GM21737 (cell line): ENCODE measurements at regions not wholly inside any gene's neighbourhood (a gene's known extent, or its start where the extent isn't known, plus 50 kb on each side); places are given as distances from the start of the nearest gene placed in this dataset.

Experiments
- ATAC-seq: cut with Tn5 transposase; IDR thresholded peaks from one replicate; pipeline ENCODE4 v1.9.1; 2021; ENCODE audit warnings: mild to moderate bottlenecking, moderate library complexity; ENCODE audit not compliant: unreplicated experiment

DNA sequence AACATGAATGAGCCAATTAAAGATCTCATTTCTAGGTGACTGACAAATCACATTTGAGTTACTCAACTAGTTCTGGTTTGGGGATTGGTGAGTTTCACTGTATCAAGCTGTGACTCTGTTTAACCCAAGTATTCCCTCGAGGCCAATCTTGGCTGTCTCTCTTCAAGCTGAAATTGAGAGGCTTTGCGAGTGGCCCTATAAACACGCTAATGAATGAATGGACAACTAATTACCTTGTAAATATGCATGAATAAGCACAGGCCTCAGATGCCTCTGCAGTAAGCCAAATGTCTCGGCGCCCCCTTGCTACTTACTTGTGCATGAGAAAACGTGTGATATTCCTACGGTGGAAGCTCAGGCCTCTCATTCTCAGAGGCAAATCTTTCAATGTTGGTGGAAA lies 450.3 kb upstream of the PSMD7 start:
- ATAC-seq, result no peak

GRCh38 chr16:73846007-73846330 lies 450.6 kb upstream of the PSMD7 start:
- no peak for ATAC-seq

GRCh38 chr16:73845238-73846006 lies 451.2 kb upstream of the PSMD7 start:
- no peak for ATAC-seq

DNA sequence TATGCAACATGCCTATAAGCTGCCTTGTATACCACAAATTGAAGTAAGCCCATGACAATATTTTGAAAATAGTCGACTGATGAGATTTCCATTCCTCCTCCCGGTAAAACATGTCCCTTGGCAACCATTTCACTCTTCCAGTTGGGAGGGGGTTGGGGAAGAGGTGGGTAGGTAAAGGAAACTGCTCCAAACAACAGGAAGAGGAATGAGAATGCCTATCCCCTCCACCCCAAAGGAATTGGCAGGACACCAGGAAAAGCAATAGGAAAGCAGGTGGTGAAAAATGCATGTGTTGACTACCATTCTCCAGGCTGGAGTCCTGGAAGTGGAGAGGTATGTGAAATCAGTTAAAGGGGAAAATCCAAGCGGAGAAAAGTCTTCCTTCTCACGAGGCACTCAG lies 455.9 kb upstream of the PSMD7 start:
- no peak for ATAC-seq

DNA sequence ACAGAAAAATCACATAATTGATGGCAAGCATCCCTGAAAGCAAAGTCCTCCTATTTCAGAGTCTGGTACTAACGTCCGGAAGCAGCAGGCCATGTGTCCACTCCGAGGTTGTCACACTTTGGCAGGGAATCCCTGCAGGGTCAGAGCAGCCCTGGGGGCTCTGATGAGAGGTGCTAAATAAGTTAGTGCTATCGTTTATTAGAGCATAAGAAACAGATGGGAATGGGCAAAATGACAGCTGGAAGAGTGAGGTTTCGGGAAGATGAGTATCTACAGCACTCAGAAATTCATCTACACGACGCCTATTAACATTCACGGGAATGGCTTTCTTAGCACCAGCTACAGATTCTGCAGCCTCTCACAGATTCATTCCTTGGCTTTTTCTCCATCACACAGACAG lies 465.4 kb upstream of the PSMD7 start:
- ATAC-seq, result no peak

DNA sequence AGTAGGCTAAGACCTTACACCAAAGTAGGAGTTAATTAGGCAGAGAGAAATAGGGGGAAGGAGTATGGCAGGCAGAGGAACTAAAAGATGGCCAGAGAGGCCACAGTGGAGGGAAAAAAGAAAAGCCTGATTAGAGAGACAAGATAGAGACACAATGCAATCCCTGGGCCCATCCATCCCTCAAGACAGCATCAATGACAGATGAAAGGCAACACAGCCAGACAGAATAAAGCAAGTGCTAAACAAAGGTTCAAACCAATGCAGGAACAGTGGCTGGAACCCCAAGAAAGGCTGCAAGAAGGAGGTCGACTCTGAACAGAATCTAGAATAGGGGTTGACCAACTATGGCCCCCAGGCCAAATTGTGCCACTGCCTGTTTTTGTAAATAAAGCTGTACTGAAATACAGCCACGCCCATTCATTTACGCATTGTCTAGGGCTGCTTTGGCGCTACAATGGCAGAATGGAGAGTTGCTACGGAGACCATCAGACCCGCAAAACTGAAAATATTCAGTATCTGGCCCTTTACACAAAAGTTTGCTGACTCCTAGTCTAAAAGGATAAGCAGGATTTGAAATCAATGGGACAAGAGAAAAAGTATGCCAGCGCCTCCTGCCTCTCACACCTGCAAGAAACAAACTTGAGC lies 473.3 kb upstream of the PSMD7 start:
- no peak for ATAC-seq

DNA sequence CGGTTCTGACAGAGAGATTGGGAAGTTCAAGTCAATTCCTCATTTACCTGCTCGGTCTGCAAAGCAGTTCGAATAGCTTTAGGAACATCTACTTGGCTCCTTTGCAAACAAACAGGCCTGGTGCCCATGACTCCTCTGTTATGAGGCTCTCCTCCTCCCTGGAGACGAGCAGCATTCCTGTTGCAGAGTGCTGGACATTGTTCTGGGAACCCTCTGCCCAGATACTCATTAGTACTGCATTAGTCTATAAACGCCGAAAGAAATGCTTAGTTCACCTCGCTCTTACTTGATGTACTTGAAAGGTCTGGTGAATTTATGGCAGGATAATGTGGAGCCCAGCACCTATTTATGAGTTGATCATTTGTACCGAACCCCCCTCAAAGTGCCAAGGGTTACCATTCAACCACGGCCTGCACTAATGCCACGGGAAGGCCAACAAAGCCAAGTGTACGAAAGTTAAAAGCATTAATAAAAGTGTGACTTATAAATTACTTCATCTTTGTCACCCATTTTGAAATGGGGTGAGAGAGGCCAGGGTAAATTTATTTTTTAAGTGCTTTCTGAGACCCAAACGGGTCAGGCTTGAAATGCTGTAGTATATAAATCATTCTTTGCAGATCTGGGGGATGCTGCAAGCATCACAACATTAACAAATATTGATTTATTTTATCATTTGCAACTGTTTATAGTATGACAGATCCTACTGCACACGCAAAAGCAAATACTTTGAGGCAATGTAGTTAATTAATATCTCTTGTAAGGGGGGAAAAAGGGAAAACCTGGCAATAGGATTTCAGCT lies 478.9 kb upstream of the PSMD7 start:
- ATAC-seq, result no peak

DNA sequence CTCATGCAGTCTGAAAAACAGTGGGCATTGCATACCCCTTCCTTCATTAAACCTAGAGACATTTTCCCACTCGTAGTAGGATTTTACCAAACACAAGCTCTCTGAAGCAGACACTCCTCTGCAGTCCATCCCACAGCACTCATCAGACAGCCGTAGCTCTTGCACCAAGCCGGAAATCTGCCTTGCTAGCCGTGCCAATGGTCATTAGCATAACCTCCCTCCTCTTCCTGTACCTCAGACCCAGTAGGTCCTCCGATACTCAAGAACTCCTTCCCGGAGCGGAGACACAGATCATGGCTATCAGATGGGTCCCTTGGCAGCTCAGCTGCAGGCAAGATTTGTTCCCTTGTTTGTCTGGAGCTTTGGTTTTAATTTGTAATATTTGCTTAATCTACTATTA lies 483.1 kb upstream of the PSMD7 start:
- no peak for ATAC-seq

- ATAC-seq, result no peak
Measured at GRCh38 chr16:73804456-73804855, 492.2 kb upstream of the PSMD7 start.

GRCh38 chr16:73798471-73798870 lies 498.1 kb upstream of the PSMD7 start:
- no peak for ATAC-seq

GRCh38 chr16:73797115-73797514 lies 499.5 kb upstream of the PSMD7 start:
- no peak for ATAC-seq

DNA sequence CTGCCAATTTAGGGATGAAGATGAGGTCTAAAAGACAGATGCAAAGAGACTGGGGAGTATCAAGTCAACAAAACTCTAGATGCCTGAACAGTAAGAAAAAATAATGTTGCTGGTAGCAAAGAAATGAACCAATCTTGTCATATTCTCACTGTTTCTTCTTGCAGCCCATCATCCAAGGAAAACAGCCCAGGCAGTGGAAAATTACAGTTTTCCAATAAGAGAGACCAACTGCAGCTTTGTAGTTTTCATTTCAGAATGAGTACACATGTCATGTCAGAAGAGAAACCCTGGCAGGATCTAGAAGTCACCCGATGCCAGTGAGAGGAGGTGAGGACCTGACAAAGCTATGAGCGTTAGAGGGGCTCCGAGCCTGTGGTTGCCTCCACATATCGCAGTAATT lies 500.4 kb upstream of the PSMD7 start:
- no peak for ATAC-seq

- no peak for ATAC-seq
Measured at GRCh38 chr16:73794994-73795393, 501.6 kb upstream of the PSMD7 start.

GRCh38 chr16:73793871-73794437 lies 502.7 kb upstream of the PSMD7 start:
- ATAC-seq, result no peak

- ATAC-seq, result no peak
Measured at GRCh38 chr16:73793260-73793659, 503.4 kb upstream of the PSMD7 start.

- no peak for ATAC-seq
Measured at GRCh38 chr16:73792199-73793020, 504.2 kb upstream of the PSMD7 start.

DNA sequence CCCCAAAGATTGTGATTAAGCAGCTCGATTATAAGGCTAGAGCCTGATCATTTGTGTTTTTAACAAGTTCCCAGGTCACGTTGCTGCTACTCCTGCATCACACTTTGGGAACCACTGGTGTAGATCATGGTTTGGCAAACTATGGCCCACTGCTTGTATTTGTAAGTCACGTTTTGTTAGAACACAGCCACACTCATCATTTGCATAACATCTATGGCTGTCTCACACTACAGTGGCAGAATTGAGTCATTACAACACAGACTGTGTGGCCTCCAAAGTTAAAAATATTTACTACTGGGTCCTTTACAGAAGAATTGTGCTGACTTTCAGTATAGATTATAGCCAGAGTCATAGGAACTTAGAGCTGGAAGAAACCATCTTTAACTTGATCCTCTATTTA lies 515.3 kb upstream of the PSMD7 start:
- no peak for ATAC-seq

DNA sequence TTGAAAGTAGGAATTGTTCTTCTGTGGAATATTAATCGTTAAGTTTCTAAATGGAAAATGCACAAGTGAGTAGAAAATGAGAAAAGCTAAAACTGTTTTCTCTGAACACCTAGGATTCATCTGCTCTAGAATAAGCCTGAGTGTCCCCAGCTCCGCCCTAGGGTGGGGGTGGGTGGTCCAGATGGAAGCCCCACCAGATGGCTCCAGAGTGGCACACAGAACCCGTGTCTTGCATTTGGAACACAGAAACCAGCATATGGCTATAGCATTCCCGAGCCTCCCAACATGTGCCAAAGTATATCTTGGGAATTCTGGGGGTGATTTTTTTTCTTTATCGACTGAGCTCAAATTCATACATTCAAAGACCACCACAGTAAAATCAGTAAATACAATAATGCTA lies 517.7 kb upstream of the PSMD7 start:
- no peak for ATAC-seq

- ATAC-seq, result no peak
Measured at GRCh38 chr16:73775841-73776388, 520.7 kb upstream of the PSMD7 start.

DNA sequence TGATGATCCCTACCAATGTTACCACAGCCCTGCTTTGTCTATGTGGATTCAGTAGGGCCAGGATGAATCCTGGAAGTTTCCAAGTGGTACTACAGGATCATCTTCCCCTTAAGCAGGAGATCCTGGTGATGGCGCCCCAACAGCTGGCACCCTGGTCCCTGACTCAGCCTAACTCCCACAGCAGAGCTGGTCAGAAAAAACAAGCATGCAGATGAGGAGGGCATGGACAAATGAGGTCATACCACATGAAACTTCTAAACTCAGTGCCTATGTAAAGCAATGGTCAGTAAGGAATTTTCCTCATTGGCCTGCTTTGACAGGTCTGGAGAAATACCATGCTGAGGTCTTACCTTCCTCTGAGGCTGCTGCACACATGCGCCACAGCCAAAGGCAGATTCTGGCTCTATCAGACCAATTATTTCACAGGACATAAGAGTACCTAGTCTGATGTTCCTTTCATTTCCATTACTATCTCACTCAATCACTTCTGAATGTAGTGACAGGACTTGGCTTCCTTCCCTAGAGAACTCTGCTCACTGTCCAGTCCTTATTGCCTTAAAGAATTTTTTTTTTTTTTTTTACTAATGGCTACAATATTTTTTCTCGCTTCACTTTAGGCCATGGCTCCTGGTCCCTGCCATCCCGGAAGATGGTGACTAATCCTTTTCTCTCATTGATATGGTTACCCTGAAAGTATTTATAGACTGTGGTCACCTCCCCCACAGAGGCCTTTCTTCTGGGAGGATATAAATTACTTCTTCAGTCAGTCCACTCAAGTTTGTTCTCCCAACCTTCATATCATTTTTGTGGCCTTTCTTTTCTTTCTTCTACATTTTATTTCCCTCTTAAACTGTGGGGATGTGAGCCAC lies 525.2 kb upstream of the PSMD7 start:
- ATAC-seq, result no peak
